ACC112 (cell line): ENCODE measurements at regions not wholly inside any gene's neighbourhood (a gene's known extent, or its start where the extent isn't known, plus 50 kb on each side); places are given as distances from the start of the nearest gene placed in this dataset.
"Not testable (repeated sequence)": the region's sequence is repeated elsewhere in the genome, so short reads cannot be mapped to it uniquely, and the experiment has no call there.

ENCODE experiments used
- H2AFZ ChIP-seq: fragments of 200-600 bp; sonication (generic); one replicate; pipeline ENCODE4 v1.6.0; 2017; ENCODE audit warnings: antibody characterized with exemption, low read length; ENCODE audit not compliant: unreplicated experiment
- H3K27ac ChIP-seq: fragments of 200-600 bp; sonication (generic); 2 replicates; pipeline ENCODE4 v1.5.1; 2014; ENCODE audit warnings: low read depth, mild to moderate bottlenecking, antibody characterized with exemption, low read length, moderate library complexity
- H3K27me3 ChIP-seq: fragments of 200-600 bp; sonication (generic); 2 replicates; pipeline ENCODE4 v1.6.1; 2014; ENCODE audit warnings: mild to moderate bottlenecking, antibody characterized with exemption, low read length, moderate library complexity, mixed read lengths; ENCODE audit not compliant: insufficient read depth
- H3K36me3 ChIP-seq: fragments of 200-600 bp; sonication (generic); 2 replicates; pipeline ENCODE4 v1.6.1; 2016; ENCODE audit warnings: mild to moderate bottlenecking, antibody characterized with exemption, low read length, moderate library complexity, mixed read lengths; ENCODE audit not compliant: insufficient read depth
- H3K4me1 ChIP-seq: fragments of 200-600 bp; sonication (generic); one replicate; pipeline ENCODE4 v1.6.1; 2016; ENCODE audit warnings: low read length, mixed read lengths; ENCODE audit not compliant: insufficient read depth, unreplicated experiment, control insufficient read depth
- H3K4me3 ChIP-seq: fragments of 200-600 bp; sonication (generic); 2 replicates; pipeline ENCODE4 v1.5.1; 2014; ENCODE audit warnings: mild to moderate bottlenecking, low read depth, low read length
- H3K79me2 ChIP-seq: fragments of 200-600 bp; sonication (generic); one replicate; pipeline ENCODE4 v1.6.0; 2016; ENCODE audit warnings: low read length; ENCODE audit not compliant: control insufficient read depth, unreplicated experiment, insufficient read depth

GRCh38 chr2:100702438-100703109, 117.4 kb upstream of the NPAS2 start:
- no peak overlapping the region for H3K27ac ChIP-seq
- no peaks in the 10 kb centered on the region for H3K36me3 ChIP-seq
- H3K4me3 ChIP-seq, result no peak overlapping the region
- no peak overlapping the region for H2AFZ ChIP-seq
- H3K27me3 ChIP-seq, result peaks cover 61% of the 10 kb centered on the region
- H3K4me1 ChIP-seq, result no peaks in the 10 kb centered on the region
- no peaks in the 10 kb centered on the region for H3K79me2 ChIP-seq

- H3K4me3 ChIP-seq, result no peak overlapping the region
- H3K36me3 ChIP-seq, result no peaks in the 10 kb centered on the region
- H3K4me1 ChIP-seq, result no peaks in the 10 kb centered on the region
- H2AFZ ChIP-seq, result no peak overlapping the region
- no peak overlapping the region for H3K27ac ChIP-seq
- peaks cover 60% of the 10 kb centered on the region for H3K27me3 ChIP-seq
- no peaks in the 10 kb centered on the region for H3K79me2 ChIP-seq
These were observed 116.7 kb upstream of the NPAS2 start for GRCh38 chr2:100703213-100703612.

DNA sequence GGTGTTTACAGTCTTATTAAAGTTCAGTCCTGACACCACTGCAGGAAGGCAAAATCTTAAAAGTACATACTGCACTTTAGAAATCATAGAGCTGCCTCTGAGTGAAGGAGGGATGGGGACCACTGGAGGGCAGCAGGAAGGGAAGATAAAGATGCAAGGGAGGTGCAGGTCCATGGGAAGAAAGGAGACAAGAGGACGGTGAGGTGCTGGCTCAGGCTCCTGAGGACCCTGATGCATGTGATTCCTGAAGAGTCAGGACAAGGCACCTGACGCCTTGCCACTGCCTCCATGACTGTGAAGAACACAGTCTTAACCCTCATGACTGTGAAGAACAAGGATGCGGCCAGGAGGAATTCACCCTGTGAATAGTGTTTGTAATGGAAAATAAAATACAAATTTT, 116.2 kb upstream of the NPAS2 start:
- no peak overlapping the region for H3K4me3 ChIP-seq
- H3K27ac ChIP-seq, result no peak overlapping the region
- no peaks in the 10 kb centered on the region for H3K36me3 ChIP-seq
- peaks cover 60% of the 10 kb centered on the region for H3K27me3 ChIP-seq
- no peaks in the 10 kb centered on the region for H3K4me1 ChIP-seq
- no peak overlapping the region for H2AFZ ChIP-seq
- H3K79me2 ChIP-seq, result no peaks in the 10 kb centered on the region

DNA sequence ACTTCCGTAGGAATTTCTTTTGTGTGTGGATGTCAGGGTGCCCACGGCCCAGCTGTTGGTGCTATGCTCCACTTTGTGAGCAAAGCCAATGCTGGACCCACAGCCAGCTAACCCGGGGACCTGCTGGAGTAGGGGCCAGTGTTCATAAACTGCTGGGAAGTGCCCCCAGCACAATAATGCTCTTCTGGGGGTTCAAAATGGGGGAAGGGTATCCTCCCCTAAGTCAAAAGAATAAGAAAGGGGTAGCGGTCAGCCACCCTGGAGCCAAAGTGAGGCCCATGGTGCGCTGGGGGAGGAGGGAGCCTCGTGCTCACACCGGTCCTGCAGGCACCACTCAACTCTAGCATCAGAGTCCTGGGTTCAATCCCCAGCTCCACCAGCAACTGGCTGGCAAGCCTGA, 115.8 kb upstream of the NPAS2 start:
- Histone ChIP-seq H3K79me2 (no peaks in the 10 kb centered on the region), H3K4me3 (no peak overlapping the region), H3K27me3 (peaks cover 60% of the 10 kb centered on the region), H3K36me3 (no peaks in the 10 kb centered on the region), H3K4me1 (no peaks in the 10 kb centered on the region), H3K27ac (no peak overlapping the region), H2AFZ (no peak overlapping the region)

GRCh38 chr2:100704711-100705110, 115.2 kb upstream of the NPAS2 start:
- peaks cover 59% of the 10 kb centered on the region for H3K27me3 ChIP-seq
- no peaks in the 10 kb centered on the region for H3K36me3 ChIP-seq
- H3K27ac ChIP-seq, result no peak overlapping the region
- H3K4me1 ChIP-seq, result no peaks in the 10 kb centered on the region
- no peak overlapping the region for H3K4me3 ChIP-seq
- no peak overlapping the region for H2AFZ ChIP-seq
- no peaks in the 10 kb centered on the region for H3K79me2 ChIP-seq

DNA sequence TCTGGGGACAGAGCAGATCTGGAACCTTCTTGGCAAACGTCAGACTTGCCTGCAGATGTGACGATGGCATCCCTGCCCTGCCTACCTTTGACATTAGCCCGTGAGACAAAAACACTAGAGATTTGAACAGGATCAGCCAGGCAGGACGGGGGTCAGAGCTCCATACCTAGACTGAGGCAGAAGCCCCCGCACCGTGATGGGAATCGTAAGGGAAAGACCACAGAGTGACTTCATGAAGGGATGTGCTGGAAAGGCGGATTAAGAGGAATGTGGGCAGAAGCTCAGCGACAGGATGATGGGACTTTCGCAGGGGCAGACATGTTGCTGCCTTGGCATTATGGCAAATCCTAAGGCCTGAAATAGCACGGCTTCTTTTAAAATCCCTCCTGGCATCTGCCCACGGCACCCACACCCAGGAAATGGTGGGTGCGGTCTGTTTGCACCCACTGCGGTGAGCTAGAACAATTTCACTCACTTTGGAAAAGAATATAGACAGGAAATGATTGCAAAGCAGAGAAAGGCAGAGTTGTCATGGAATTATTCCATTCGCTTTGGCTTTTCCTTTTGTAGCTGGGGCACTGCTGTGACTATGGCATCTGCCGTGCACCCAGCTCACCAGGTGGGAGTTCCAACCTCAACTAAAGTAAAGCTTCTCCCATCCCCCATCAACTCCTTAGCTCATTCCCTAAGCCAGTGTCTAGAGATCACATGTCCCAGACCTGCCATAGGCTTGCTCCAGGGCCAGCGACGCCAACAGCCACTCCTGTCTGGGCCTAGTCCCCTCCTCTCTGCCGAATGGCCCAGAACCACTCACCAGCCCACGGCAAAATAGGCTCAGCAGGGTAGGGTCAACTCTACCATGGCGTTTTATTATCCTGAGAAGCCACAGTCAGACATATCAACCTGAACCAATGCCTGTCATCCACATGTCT, 112.7 kb upstream of the NPAS2 start:
- Histone ChIP-seq H3K27me3 (peaks cover 35% of the 10 kb centered on the region), H3K79me2 (no peaks in the 10 kb centered on the region), H3K4me1 (no peaks in the 10 kb centered on the region), H3K27ac (no peak overlapping the region), H2AFZ (no peak overlapping the region), H3K36me3 (no peaks in the 10 kb centered on the region), H3K4me3 (no peak overlapping the region)

DNA sequence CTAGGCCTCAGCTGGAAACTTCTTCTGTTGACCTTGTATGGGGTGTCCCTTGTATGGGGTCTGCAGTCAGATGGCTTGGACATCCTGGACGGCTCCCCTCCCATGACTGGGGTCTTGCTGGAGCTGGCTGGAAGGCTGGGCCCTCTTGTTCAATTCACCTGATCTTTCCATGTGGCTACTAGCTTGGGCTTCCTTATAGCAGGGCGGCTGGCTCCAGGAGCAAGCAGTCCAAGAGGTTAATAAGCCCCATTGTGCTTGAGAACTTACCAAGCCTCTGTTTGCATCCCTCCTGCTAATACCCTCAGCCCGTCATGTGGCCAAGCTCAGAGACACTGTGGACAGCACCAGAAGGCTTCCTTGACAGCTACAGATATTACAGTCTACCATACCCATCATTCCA, 111.6 kb upstream of the NPAS2 start:
- no peak overlapping the region for H3K27ac ChIP-seq
- H3K4me3 ChIP-seq, result no peak overlapping the region
- no peaks in the 10 kb centered on the region for H3K36me3 ChIP-seq
- no peak overlapping the region for H2AFZ ChIP-seq
- no peaks in the 10 kb centered on the region for H3K79me2 ChIP-seq
- H3K4me1 ChIP-seq, result no peaks in the 10 kb centered on the region
- peaks cover 25% of the 10 kb centered on the region for H3K27me3 ChIP-seq

- Histone ChIP-seq H3K27me3 (no peaks in the 10 kb centered on the region), H3K79me2 (no peaks in the 10 kb centered on the region), H3K4me1 (no peaks in the 10 kb centered on the region)
These were observed 106.8 kb upstream of the NPAS2 start for GRCh38 chr2:100713106-100713505.

DNA sequence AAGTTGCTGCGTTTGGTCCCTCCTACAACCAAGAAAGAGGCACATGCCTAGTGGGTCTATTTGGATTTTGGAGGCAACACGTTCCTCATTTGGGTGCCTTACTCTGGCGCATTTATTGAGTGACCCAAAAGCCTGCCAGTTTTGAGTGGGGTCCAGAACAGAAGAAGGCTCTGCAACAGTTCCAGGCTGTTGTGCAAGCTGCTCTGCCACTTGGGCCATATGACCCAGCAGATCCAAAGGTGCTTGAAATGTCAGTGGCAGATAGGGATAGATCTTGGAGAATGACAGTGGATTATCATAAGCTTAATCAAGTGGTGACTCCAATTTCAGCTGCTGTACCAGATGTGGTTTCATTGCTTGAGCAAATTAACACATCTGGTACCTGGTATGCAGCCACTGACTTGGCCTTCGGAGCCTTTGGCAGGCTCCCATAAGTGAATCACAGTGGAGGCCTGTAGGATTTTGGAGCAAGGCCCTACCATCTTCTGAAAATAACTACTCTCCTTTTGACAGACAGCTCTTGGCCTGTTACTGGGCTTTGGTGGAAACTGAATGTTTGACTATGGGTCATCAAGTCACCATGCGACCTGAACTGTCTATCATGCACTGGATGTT, 105.4 kb upstream of the NPAS2 start:
- H2AFZ ChIP-seq, H3K36me3 ChIP-seq, H3K27me3 ChIP-seq, H3K4me1 ChIP-seq, H3K79me2 ChIP-seq, H3K4me3 ChIP-seq, H3K27ac ChIP-seq: not testable (repeated sequence)

More at GRCh38 chr2:100713106-100713505, 106.8 kb upstream of the NPAS2 start:
- Histone ChIP-seq H3K27ac (no peak overlapping the region), H3K4me3 (no peak overlapping the region), H2AFZ (no peak overlapping the region), H3K36me3 (no peaks in the 10 kb centered on the region)

DNA sequence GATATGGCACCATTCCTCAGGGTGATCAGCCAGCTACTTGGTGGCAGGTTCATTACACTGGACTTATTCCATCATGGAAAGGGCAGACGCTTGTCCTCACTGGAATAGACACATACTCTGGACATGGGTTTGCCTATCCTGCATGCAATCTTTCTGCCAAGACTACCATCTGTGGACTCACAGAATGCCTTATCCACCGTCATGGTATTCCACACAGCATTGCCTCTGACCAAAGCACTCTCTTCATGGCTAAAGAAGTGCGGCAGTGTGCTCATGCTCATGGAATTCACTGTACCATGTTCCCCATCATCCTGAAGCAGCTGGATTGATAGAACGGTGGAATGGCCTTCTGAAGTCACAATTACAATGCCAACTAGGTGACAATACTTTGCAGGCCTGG, 104.1 kb upstream of the NPAS2 start:
- not testable (repeated sequence) for H3K4me1 ChIP-seq, H3K79me2 ChIP-seq, H2AFZ ChIP-seq, H3K36me3 ChIP-seq, H3K4me3 ChIP-seq, H3K27ac ChIP-seq
- peaks cover 20% of the 10 kb centered on the region for H3K27me3 ChIP-seq
